Neural progenitor cell (in vitro differentiated cells): ENCODE measurements at regions not wholly inside any gene's neighbourhood (a gene's known extent, or its start where the extent isn't known, plus 50 kb on each side); places are given as distances from the start of the nearest gene placed in this dataset.

ENCODE experiments used
- DNase-seq: peaks from one replicate; pipeline ENCODE4 v3.0.0-alpha.2; 2016; ENCODE audit warnings: low spot score
- H2AFZ ChIP-seq: fragments of 200-600 bp; sonication (generic); replicated peaks from 2 replicates; pipeline ENCODE4 v1.6.1; 2016; ENCODE audit warnings: antibody characterized with exemption
- H3F3A ChIP-seq: fragments of 200-600 bp; sonication (generic); 2 replicates; pipeline ENCODE4 v1.6.1; 2016; ENCODE audit warnings: antibody characterized with exemption, low read depth
- H3K27ac ChIP-seq: fragments of 200-600 bp; sonication (generic); 2 replicates; pipeline ENCODE4 v1.5.1; 2016; ENCODE audit warnings: mild to moderate bottlenecking
- H3K27me3 ChIP-seq: fragments of 200-600 bp; sonication (generic); 2 replicates; pipeline ENCODE4 v1.6.1; 2016; ENCODE audit warnings: mild to moderate bottlenecking, moderate library complexity
- H3K36me3 ChIP-seq: fragments of 200-600 bp; sonication (generic); 2 replicates; pipeline ENCODE4 v1.5.1; 2016
- H3K4me1 ChIP-seq: fragments of 200-600 bp; sonication (generic); 2 replicates; pipeline ENCODE4 v1.6.1; 2016; ENCODE audit warnings: mixed run types
- H3K4me2 ChIP-seq: fragments of 200-600 bp; sonication (generic); 2 replicates; pipeline ENCODE4 v1.6.1; 2016
- H3K4me3 ChIP-seq: fragments of 200-600 bp; sonication (generic); 2 replicates; pipeline ENCODE4 v1.5.1; 2016
- H3K79me2 ChIP-seq: fragments of 200-600 bp; sonication (generic); 2 replicates; pipeline ENCODE4 v1.6.1; 2016; ENCODE audit warnings: low read depth
- H3K9ac ChIP-seq: fragments of 200-600 bp; sonication (generic); 2 replicates; pipeline ENCODE4 v1.6.1; 2016
- H3K9me3 ChIP-seq: fragments of 200-600 bp; sonication (generic); 2 replicates; pipeline ENCODE4 v1.5.1; 2016; ENCODE audit warnings: low read depth
- H4K20me1 ChIP-seq: fragments of 200-600 bp; sonication (generic); 2 replicates; pipeline ENCODE4 v1.6.1; 2016; ENCODE audit warnings: low read depth
- H3K27ac Mint-ChIP-seq: 3 replicates; pipeline ENCODE4 v1.8.0; 2021; ENCODE audit warnings: mixed read lengths
- H3K27me3 Mint-ChIP-seq: 2 replicates; pipeline ENCODE4 v1.8.0; 2022; ENCODE audit warnings: low read depth, mild to moderate bottlenecking, inconsistent platforms, moderate library complexity, mixed read lengths; ENCODE audit not compliant: insufficient read depth
- H3K36me3 Mint-ChIP-seq: 3 replicates; pipeline ENCODE4 v1.8.0; 2021; ENCODE audit warnings: mixed read lengths
- H3K4me1 Mint-ChIP-seq: 3 replicates; pipeline ENCODE4 v1.8.0; 2021; ENCODE audit warnings: mixed read lengths
- H3K4me3 Mint-ChIP-seq: 3 replicates; pipeline ENCODE4 v1.8.0; 2021; ENCODE audit warnings: mild to moderate bottlenecking, moderate library complexity, mixed read lengths
- H3K9me3 Mint-ChIP-seq: 3 replicates; pipeline ENCODE4 v1.8.0; 2020; ENCODE audit warnings: mixed read lengths
- CTCF ChIP-seq: fragments of 200-600 bp; sonication (generic); IDR thresholded peaks from 2 replicates; pipeline ENCODE4 v1.5.1; 2017; ENCODE audit warnings: antibody characterized with exemption, mild to moderate bottlenecking
- EZH2 ChIP-seq: fragments of 200-600 bp; sonication (generic); IDR thresholded peaks from 2 replicates; pipeline ENCODE4 v1.6.1; 2017; ENCODE audit warnings: antibody characterized with exemption, mild to moderate bottlenecking, moderate library complexity
- EZH2phosphoT487 ChIP-seq: fragments of 200-600 bp; sonication (generic); IDR thresholded peaks from 2 replicates; pipeline ENCODE4 v1.6.1; 2017; ENCODE audit warnings: antibody characterized with exemption

DNA sequence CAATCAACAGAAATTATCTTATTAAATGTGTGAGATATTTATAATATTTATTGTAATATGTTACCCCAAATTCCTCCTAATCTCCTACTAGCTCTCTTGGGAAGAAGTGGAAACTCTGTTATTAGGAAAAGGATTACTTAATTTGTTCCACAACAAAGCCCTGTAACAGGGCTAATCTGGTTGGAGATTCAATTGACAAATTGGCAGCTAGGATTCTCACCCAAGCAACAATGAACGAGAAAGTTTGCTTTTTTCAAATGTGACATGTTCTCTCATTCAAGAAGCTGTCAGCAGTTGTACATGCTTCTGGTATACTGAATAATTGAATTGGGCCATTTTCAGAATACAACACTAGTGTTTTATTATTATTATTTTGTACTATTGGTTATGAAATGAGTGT lies 367.9 kb upstream of the ADGRL4 start:
- H3K27me3 ChIP-seq = no peaks in the 10 kb centered on the region
- peaks cover 3% of the 10 kb centered on the region for H3K9me3 Mint-ChIP-seq

GRCh38 chr1:79373481-79374125 lies 367.1 kb upstream of the ADGRL4 start:
- Histone ChIP-seq H3K4me2 (no peak overlapping the region), H3K9ac (no peak overlapping the region), H4K20me1 (no peaks in the 10 kb centered on the region), H3K9me3 (no peaks in the 10 kb centered on the region), H3K27me3 (no peaks in the 10 kb centered on the region), H3F3A (peaks cover 9% of the 10 kb centered on the region), H3K4me3 (no peak overlapping the region), H3K36me3 (no peaks in the 10 kb centered on the region), H3K79me2 (no peaks in the 10 kb centered on the region), H3K4me1 (peaks cover 33% of the 10 kb centered on the region), H3K27ac (no peak overlapping the region), H2AFZ (no peak overlapping the region)
- peaks cover 3% of the 10 kb centered on the region for H3K9me3 Mint-ChIP-seq
- H3K4me1 Mint-ChIP-seq = peaks cover 17% of the 10 kb centered on the region
- H3K4me3 Mint-ChIP-seq = peak overlapping the region; percentile 59
- peaks cover 4% of the 10 kb centered on the region for H3K27me3 Mint-ChIP-seq
- DNase-seq = no peak
- H3K36me3 Mint-ChIP-seq = peaks cover 2% of the 10 kb centered on the region
- H3K27ac Mint-ChIP-seq = no peak overlapping the region
- TF ChIP-seq EZH2 = no peak
- TF ChIP-seq EZH2phosphoT487 = no peak
- TF ChIP-seq CTCF = no peak

More for the DNA sequence above, 367.9 kb upstream of the ADGRL4 start:
- no peak overlapping the region for H3K9ac ChIP-seq
- no peaks in the 10 kb centered on the region for H3K79me2 ChIP-seq
- peak overlapping the region; percentile 53 for H3K27ac ChIP-seq
- peaks cover 17% of the 10 kb centered on the region for H3K4me1 Mint-ChIP-seq
- H2AFZ ChIP-seq = no peak overlapping the region
- H3K36me3 ChIP-seq = no peaks in the 10 kb centered on the region
- H3K4me1 ChIP-seq = peaks cover 39% of the 10 kb centered on the region
- no peak overlapping the region for H3K4me3 ChIP-seq
- H3F3A ChIP-seq = peaks cover 9% of the 10 kb centered on the region
- no peak overlapping the region for H3K27ac Mint-ChIP-seq
- peak overlapping the region; percentile 44 for H3K4me2 ChIP-seq
- peaks cover 2% of the 10 kb centered on the region for H3K36me3 Mint-ChIP-seq
- no peaks in the 10 kb centered on the region for H4K20me1 ChIP-seq
- H3K27me3 Mint-ChIP-seq = peaks cover 4% of the 10 kb centered on the region
- no peak overlapping the region for H3K4me3 Mint-ChIP-seq
- peak; percentile 15 for DNase-seq
- no peaks in the 10 kb centered on the region for H3K9me3 ChIP-seq
- no peak for TF ChIP-seq EZH2phosphoT487
- no peak for TF ChIP-seq CTCF
- TF ChIP-seq EZH2 = no peak

GRCh38 chr1:79371802-79372201 lies 365.3 kb upstream of the ADGRL4 start:
- no peak overlapping the region for H3K4me3 Mint-ChIP-seq
- Histone ChIP-seq H3K36me3 (no peaks in the 10 kb centered on the region), H3F3A (peaks cover 9% of the 10 kb centered on the region), H3K9ac (no peak overlapping the region), H3K4me2 (no peak overlapping the region), H3K9me3 (no peaks in the 10 kb centered on the region), H3K4me3 (no peak overlapping the region), H2AFZ (no peak overlapping the region), H3K27me3 (no peaks in the 10 kb centered on the region), H4K20me1 (no peaks in the 10 kb centered on the region), H3K4me1 (peaks cover 30% of the 10 kb centered on the region), H3K79me2 (no peaks in the 10 kb centered on the region), H3K27ac (no peak overlapping the region)
- DNase-seq = no peak
- no peak overlapping the region for H3K27ac Mint-ChIP-seq
- H3K4me1 Mint-ChIP-seq = peaks cover 17% of the 10 kb centered on the region
- TF ChIP-seq EZH2 (no peak), EZH2phosphoT487 (no peak), CTCF (no peak)
- no peaks in the 10 kb centered on the region for H3K36me3 Mint-ChIP-seq
- peaks cover 3% of the 10 kb centered on the region for H3K9me3 Mint-ChIP-seq
- H3K27me3 Mint-ChIP-seq = peaks cover 4% of the 10 kb centered on the region
